Fibroblast of lung (primary cell): ENCODE measurements at regions not wholly inside any gene's neighbourhood (a gene's known extent, or its start where the extent isn't known, plus 50 kb on each side); places are given as distances from the start of the nearest gene placed in this dataset.

ENCODE experiments used
- EZH2 ChIP-seq: IDR thresholded peaks from 2 replicates; pipeline ENCODE4 v1.5.1; 2012; ENCODE audit warnings: low read length, control low read depth, mild to moderate bottlenecking; ENCODE audit errors: missing control alignments
- TF ChIP-seq, protein P1 (sequence below), 2 donors: IDR thresholded peaks in 1 of 2; conservative IDR thresholded peaks in 1 of 2; 1 replicate in 1 of 2; 2 replicates in 1 of 2; pipeline ENCODE4 v1.5.1; 2011 to 2012; ENCODE audit warnings: low read length in 2 of 2, control low read depth in 1 of 2, inconsistent platforms in 1 of 2, low read depth in 1 of 2, mild to moderate bottlenecking in 1 of 2

DNA sequence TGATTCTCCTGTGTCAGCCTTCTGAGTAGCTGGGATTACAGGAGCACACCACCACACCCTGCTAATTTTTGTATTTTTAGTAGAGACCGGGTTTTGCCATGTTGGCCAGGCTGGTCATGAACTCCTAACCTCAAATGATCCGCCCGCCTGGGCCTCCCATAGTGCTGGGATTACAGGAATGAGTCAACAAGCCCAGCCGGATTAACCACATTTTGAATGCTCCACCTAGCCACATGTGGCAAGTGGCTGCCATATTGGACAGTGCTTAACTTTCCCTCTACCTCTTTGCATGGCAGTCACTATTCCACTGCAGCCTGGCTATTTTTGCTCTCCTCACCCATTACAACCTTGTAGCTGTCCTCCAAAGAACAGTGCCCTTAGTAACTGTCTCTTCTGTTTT, 160.1 kb downstream of the GATA3 start:
- TF ChIP-seq, protein P1, sequence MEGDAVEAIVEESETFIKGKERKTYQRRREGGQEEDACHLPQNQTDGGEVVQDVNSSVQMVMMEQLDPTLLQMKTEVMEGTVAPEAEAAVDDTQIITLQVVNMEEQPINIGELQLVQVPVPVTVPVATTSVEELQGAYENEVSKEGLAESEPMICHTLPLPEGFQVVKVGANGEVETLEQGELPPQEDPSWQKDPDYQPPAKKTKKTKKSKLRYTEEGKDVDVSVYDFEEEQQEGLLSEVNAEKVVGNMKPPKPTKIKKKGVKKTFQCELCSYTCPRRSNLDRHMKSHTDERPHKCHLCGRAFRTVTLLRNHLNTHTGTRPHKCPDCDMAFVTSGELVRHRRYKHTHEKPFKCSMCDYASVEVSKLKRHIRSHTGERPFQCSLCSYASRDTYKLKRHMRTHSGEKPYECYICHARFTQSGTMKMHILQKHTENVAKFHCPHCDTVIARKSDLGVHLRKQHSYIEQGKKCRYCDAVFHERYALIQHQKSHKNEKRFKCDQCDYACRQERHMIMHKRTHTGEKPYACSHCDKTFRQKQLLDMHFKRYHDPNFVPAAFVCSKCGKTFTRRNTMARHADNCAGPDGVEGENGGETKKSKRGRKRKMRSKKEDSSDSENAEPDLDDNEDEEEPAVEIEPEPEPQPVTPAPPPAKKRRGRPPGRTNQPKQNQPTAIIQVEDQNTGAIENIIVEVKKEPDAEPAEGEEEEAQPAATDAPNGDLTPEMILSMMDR (conservative IDR thresholded peaks at IDR 0.05 in 1 of 2, IDR thresholded peaks at IDR 0.05 in 1 of 2; ENCODE audit: low read depth in 1 of 2, low read length in 2 of 2), result no peak
- TF ChIP-seq EZH2, result no peak
